GM12878 (cell line): ENCODE measurements at regions not wholly inside any gene's neighbourhood (a gene's known extent, or its start where the extent isn't known, plus 50 kb on each side); places are given as distances from the start of the nearest gene placed in this dataset.

Experiments
- ATAC-seq: fragments of 200-7000 bp; cut with Tn5 transposase; 3 replicates; pipeline ENCODE4 v1.9.1; 2020; ENCODE audit warnings: mild to moderate bottlenecking, moderate library complexity
- BruUV-seq: library from RNA; stranded (reverse); fragments of 400-500 nt; replicated peaks from 2 replicates; lab custom pipeline; 2021; lab: Mats Ljungman, UMichigan
- CTCF ChIA-PET: fragments of 300-600 bp; sonication (Branson Sonifier 250); formaldehyde crosslinking; extraction: SDS; loops from one replicate; lab custom pipeline; 2021; ENCODE audit warnings: inconsistent platforms; lab: Yijun Ruan, JAX
- POLR2A ChIA-PET: fragments of 350-600 bp; formaldehyde crosslinking; extraction: SDS; loops from one replicate; lab custom pipeline; 2021; ENCODE audit warnings: inconsistent platforms; lab: Charles Lee
- RAD21 ChIA-PET: fragments of 300-600 bp; sonication (Branson Sonifier 250); formaldehyde crosslinking; loops from one replicate; lab custom pipeline; 2023; ENCODE audit warnings: antibody characterized with exemption; ENCODE audit not compliant: unreplicated experiment; lab: Charles Lee
- SMC1A ChIA-PET: fragments of 300-600 bp; sonication (Branson Sonifier 250); formaldehyde crosslinking; loops from one replicate; lab custom pipeline; 2023; ENCODE audit not compliant: unreplicated experiment, uncharacterized antibody; lab: Charles Lee
- DNase-seq: peaks from one replicate; pipeline ENCODE4 v3.0.0-alpha.2; 2011; ENCODE audit warnings: low read depth, low spot score
- FAIRE-seq: peaks from 3 replicates; lab custom pipeline; 2011; peaks lifted over from hg19 to GRCh38; lab: Jason Lieb, UNC
- H2AFZ ChIP-seq: 2 replicates; pipeline ENCODE4 v1.6.0; 2011; ENCODE audit warnings: low read depth, low read length, control low read depth; ENCODE audit not compliant: control insufficient read depth
- H3K27ac ChIP-seq: 2 replicates; pipeline ENCODE4 v1.5.1; 2011; ENCODE audit warnings: control low read depth; ENCODE audit not compliant: control insufficient read depth, insufficient read depth
- H3K27me3 ChIP-seq, 2 experiments: replicated peaks in 1 of 2; 2 replicates each; pipeline versions ENCODE4 v1.6.0 to v1.6.1; 2011; ENCODE audit warnings: low read length in 1 of 2; ENCODE audit not compliant: control insufficient read depth in 2 of 2, insufficient read depth in 2 of 2
- H3K36me3 ChIP-seq, 2 experiments: 2 replicates each; pipeline ENCODE4 v1.5.1; 2011; ENCODE audit warnings: low read length in 1 of 2; ENCODE audit not compliant: control insufficient read depth in 2 of 2, insufficient read depth in 2 of 2
- H3K4me1 ChIP-seq: 2 replicates; pipeline ENCODE4 v1.6.1; 2011; ENCODE audit warnings: mild to moderate bottlenecking, low read length, moderate library complexity, mixed read lengths; ENCODE audit not compliant: control insufficient read depth, insufficient read depth
- H3K4me2 ChIP-seq: 2 replicates; pipeline ENCODE4 v1.6.0; 2011; ENCODE audit warnings: control low read depth; ENCODE audit not compliant: control insufficient read depth, insufficient read depth
- H3K4me3 ChIP-seq: fragments of 200-600 bp; sonication (generic); 2 replicates; pipeline ENCODE4 v1.5.1; 2016
- H3K79me2 ChIP-seq: 2 replicates; pipeline ENCODE4 v1.6.0; 2011; ENCODE audit warnings: low read length; ENCODE audit not compliant: control insufficient read depth, insufficient read depth
- H3K9ac ChIP-seq: 2 replicates; pipeline ENCODE4 v1.8.0; 2011; ENCODE audit warnings: low read length, control low read depth, mixed read lengths; ENCODE audit not compliant: control insufficient read depth, insufficient read depth
- H3K9me3 ChIP-seq: replicated peaks from 3 replicates; pipeline ENCODE4 v1.5.1; 2011; ENCODE audit warnings: mild to moderate bottlenecking, low read length; ENCODE audit not compliant: control insufficient read depth, insufficient read depth
- H4K20me1 ChIP-seq: 2 replicates; pipeline ENCODE4 v1.6.0; 2011; ENCODE audit not compliant: control insufficient read depth, insufficient read depth
- LARP7 ChIP-seq: fragments of 450-650 bp; IDR thresholded peaks from 2 replicates; pipeline ENCODE4 v1.6.1; 2017; ENCODE audit warnings: mild to moderate bottlenecking
- SMC3 ChIP-seq: IDR thresholded peaks from 2 replicates; pipeline ENCODE4 v1.6.1; 2011; ENCODE audit warnings: low read length, improper control_type of control experiment, borderline replicate concordance
- WGBS: methylation state at CpG from one replicate; pipeline ENCODE4 v1.1.6; 2016; ENCODE audit warnings: low lambda C conversion rate; ENCODE audit not compliant: insufficient replicate concordance, insufficient coverage; ENCODE audit errors: missing lambda C conversion rate; 5-methylcytosine and 5-hydroxymethylcytosine counted together
- in situ Hi-C: fragments of 300-500 bp; cut with MboI; formaldehyde crosslinking; loops from 9 replicates; pipeline ENCODE4 v1.14.3; 2018; ENCODE audit warnings: mixed read lengths
- intact Hi-C: fragments of 100-400 bp; cut with micrococcal nuclease; formaldehyde crosslinking; loops from one replicate; pipeline ENCODE4 v1.14.2; 2022; ENCODE audit not compliant: unreplicated experiment

GRCh38 chr2:886072-887022 is 64.3 kb upstream of the SNTG2 start (continued):
- TF ChIP-seq LARP7: no peak

GRCh38 chr2:885230-886071 is 65.2 kb upstream of the SNTG2 start:
- Histone ChIP-seq H3K9ac (no peak overlapping the region), H3K27me3 (no peaks in the 10 kb centered on the region), H3K79me2 (no peaks in the 10 kb centered on the region), H3K36me3 (no peaks in the 10 kb centered on the region), H3K4me1 (peaks cover 8% of the 10 kb centered on the region; the same call in 1 of the 2 replicates)
- 39% methylated on average over 17 of the region's 26 CpGs for WGBS
- no peak for TF ChIP-seq SMC3
- TF ChIP-seq, all 136 proteins: peak for 0
- ATAC-seq: no peak
- SMC1A ChIA-PET: no interaction called here
- RAD21 ChIA-PET: no interaction called here
- Histone ChIP-seq H4K20me1 (no peaks in the 10 kb centered on the region), H3K9me3 (no peaks in the 10 kb centered on the region; the same call in 2 of the 3 replicates), H3K4me3 (no peak overlapping the region), H3K4me2 (no peak overlapping the region), H2AFZ (no peak overlapping the region), H3K27ac (no peak overlapping the region)
- FAIRE-seq: no peak
- in situ Hi-C loops (no loop called here), intact Hi-C loops (no loop called here)
- DNase-seq: no peak
- BruUV-seq: no TSS peak
- POLR2A ChIA-PET: no interaction called here
- CTCF ChIA-PET: no interaction called here
